GM12878 (cell line): ENCODE measurements at regions not wholly inside any gene's neighbourhood (a gene's known extent, or its start where the extent isn't known, plus 50 kb on each side); places are given as distances from the start of the nearest gene placed in this dataset.

Source experiments
- ATAC-seq: fragments of 200-7000 bp; cut with Tn5 transposase; 3 replicates; pipeline ENCODE4 v1.9.1; 2020; ENCODE audit warnings: mild to moderate bottlenecking, moderate library complexity
- BruUV-seq: library from RNA; stranded (reverse); fragments of 400-500 nt; replicated peaks from 2 replicates; lab custom pipeline; 2021; lab: Mats Ljungman, UMichigan
- CTCF ChIA-PET: fragments of 300-600 bp; sonication (Branson Sonifier 250); formaldehyde crosslinking; extraction: SDS; loops from one replicate; lab custom pipeline; 2021; ENCODE audit warnings: inconsistent platforms; lab: Yijun Ruan, JAX
- POLR2A ChIA-PET: fragments of 350-600 bp; formaldehyde crosslinking; extraction: SDS; loops from one replicate; lab custom pipeline; 2021; ENCODE audit warnings: inconsistent platforms; lab: Charles Lee
- RAD21 ChIA-PET: fragments of 300-600 bp; sonication (Branson Sonifier 250); formaldehyde crosslinking; loops from one replicate; lab custom pipeline; 2023; ENCODE audit warnings: antibody characterized with exemption; ENCODE audit not compliant: unreplicated experiment; lab: Charles Lee
- SMC1A ChIA-PET: fragments of 300-600 bp; sonication (Branson Sonifier 250); formaldehyde crosslinking; loops from one replicate; lab custom pipeline; 2023; ENCODE audit not compliant: unreplicated experiment, uncharacterized antibody; lab: Charles Lee
- DNase-seq: peaks from one replicate; pipeline ENCODE4 v3.0.0-alpha.2; 2011; ENCODE audit warnings: low read depth, low spot score
- FAIRE-seq: peaks from 3 replicates; lab custom pipeline; 2011; peaks lifted over from hg19 to GRCh38; lab: Jason Lieb, UNC
- H2AFZ ChIP-seq: 2 replicates; pipeline ENCODE4 v1.6.0; 2011; ENCODE audit warnings: low read depth, low read length, control low read depth; ENCODE audit not compliant: control insufficient read depth
- H3K27ac ChIP-seq: 2 replicates; pipeline ENCODE4 v1.5.1; 2011; ENCODE audit warnings: control low read depth; ENCODE audit not compliant: control insufficient read depth, insufficient read depth
- H3K27me3 ChIP-seq, 2 experiments: replicated peaks in 1 of 2; 2 replicates each; pipeline versions ENCODE4 v1.6.0 to v1.6.1; 2011; ENCODE audit warnings: low read length in 1 of 2; ENCODE audit not compliant: control insufficient read depth in 2 of 2, insufficient read depth in 2 of 2
- H3K36me3 ChIP-seq, 2 experiments: 2 replicates each; pipeline ENCODE4 v1.5.1; 2011; ENCODE audit warnings: low read length in 1 of 2; ENCODE audit not compliant: control insufficient read depth in 2 of 2, insufficient read depth in 2 of 2
- H3K4me1 ChIP-seq: 2 replicates; pipeline ENCODE4 v1.6.1; 2011; ENCODE audit warnings: mild to moderate bottlenecking, low read length, moderate library complexity, mixed read lengths; ENCODE audit not compliant: control insufficient read depth, insufficient read depth
- H3K4me2 ChIP-seq: 2 replicates; pipeline ENCODE4 v1.6.0; 2011; ENCODE audit warnings: control low read depth; ENCODE audit not compliant: control insufficient read depth, insufficient read depth
- H3K4me3 ChIP-seq: fragments of 200-600 bp; sonication (generic); 2 replicates; pipeline ENCODE4 v1.5.1; 2016
- H3K79me2 ChIP-seq: 2 replicates; pipeline ENCODE4 v1.6.0; 2011; ENCODE audit warnings: low read length; ENCODE audit not compliant: control insufficient read depth, insufficient read depth
- H3K9ac ChIP-seq: 2 replicates; pipeline ENCODE4 v1.8.0; 2011; ENCODE audit warnings: low read length, control low read depth, mixed read lengths; ENCODE audit not compliant: control insufficient read depth, insufficient read depth
- H3K9me3 ChIP-seq: replicated peaks from 3 replicates; pipeline ENCODE4 v1.5.1; 2011; ENCODE audit warnings: mild to moderate bottlenecking, low read length; ENCODE audit not compliant: control insufficient read depth, insufficient read depth
- H4K20me1 ChIP-seq: 2 replicates; pipeline ENCODE4 v1.6.0; 2011; ENCODE audit not compliant: control insufficient read depth, insufficient read depth
- BHLHE40 ChIP-seq, 2 experiments: fragments of 450-650 bp in 1 of 2; IDR thresholded peaks; 2 replicates each; pipeline ENCODE4 v1.6.1; 2011 to 2017; ENCODE audit warnings: low read depth in 2 of 2, borderline replicate concordance in 1 of 2, improper control_type of control experiment in 1 of 2, low read length in 1 of 2, mild to moderate bottlenecking in 1 of 2
- CBX3 ChIP-seq: fragments of 200-600 bp; sonication (generic); IDR thresholded peaks from 2 replicates; pipeline ENCODE4 v1.6.1; 2016; ENCODE audit warnings: low read depth, borderline replicate concordance
- CHD4 ChIP-seq: fragments of 200-600 bp; sonication (generic); IDR thresholded peaks from 2 replicates; pipeline ENCODE4 v1.6.1; 2016; ENCODE audit warnings: mild to moderate bottlenecking
- E2F4 ChIP-seq: IDR thresholded peaks from 2 replicates; pipeline ENCODE4 v1.6.1; 2012; ENCODE audit warnings: low read depth, low read length, improper control_type of control experiment
- HDAC2 ChIP-seq: fragments of 200-600 bp; sonication (generic); IDR thresholded peaks from 2 replicates; pipeline ENCODE4 v1.6.1; 2017
- HDGF ChIP-seq: fragments of 450-650 bp; IDR thresholded peaks from 2 replicates; pipeline ENCODE4 v1.6.1; 2016; ENCODE audit warnings: antibody characterized with exemption
- HSF1 ChIP-seq: fragments of 150-350 bp; IDR thresholded peaks from 2 replicates; pipeline ENCODE4 v1.6.1; 2014; ENCODE audit warnings: mild to moderate bottlenecking, low read depth, low read length
- LARP7 ChIP-seq: fragments of 450-650 bp; IDR thresholded peaks from 2 replicates; pipeline ENCODE4 v1.6.1; 2017; ENCODE audit warnings: mild to moderate bottlenecking
- PBX3 ChIP-seq: IDR thresholded peaks from 2 replicates; pipeline ENCODE4 v1.6.1; 2011; ENCODE audit warnings: mild to moderate bottlenecking, low read depth, low read length, moderate library complexity; ENCODE audit not compliant: insufficient replicate concordance
- SMAD5 ChIP-seq: IDR thresholded peaks from 2 replicates; pipeline ENCODE4 v1.6.1; 2016; ENCODE audit warnings: antibody characterized with exemption, low read depth
- SMC3 ChIP-seq: IDR thresholded peaks from 2 replicates; pipeline ENCODE4 v1.6.1; 2011; ENCODE audit warnings: low read length, improper control_type of control experiment, borderline replicate concordance
- TCF7 ChIP-seq: IDR thresholded peaks from 2 replicates; pipeline ENCODE4 v1.6.1; 2014; ENCODE audit warnings: antibody characterized with exemption, borderline replicate concordance
- ZBTB33 ChIP-seq: fragments of 450-650 bp; IDR thresholded peaks from 2 replicates; pipeline ENCODE4 v1.6.1; 2017; ENCODE audit warnings: mild to moderate bottlenecking
- ZNF274 ChIP-seq: IDR thresholded peaks from one replicate; pipeline ENCODE4 v1.8.0; 2011; ENCODE audit not compliant: insufficient read length, insufficient read depth
- WGBS: methylation state at CpG from one replicate; pipeline ENCODE4 v1.1.6; 2016; ENCODE audit warnings: low lambda C conversion rate; ENCODE audit not compliant: insufficient replicate concordance, insufficient coverage; ENCODE audit errors: missing lambda C conversion rate; 5-methylcytosine and 5-hydroxymethylcytosine counted together
- in situ Hi-C: fragments of 300-500 bp; cut with MboI; formaldehyde crosslinking; loops from 9 replicates; pipeline ENCODE4 v1.14.3; 2018; ENCODE audit warnings: mixed read lengths
- intact Hi-C: fragments of 100-400 bp; cut with micrococcal nuclease; formaldehyde crosslinking; loops from one replicate; pipeline ENCODE4 v1.14.2; 2022; ENCODE audit not compliant: unreplicated experiment

GRCh38 chr2:16241166-16242160, 301.1 kb downstream of the MYCN start:
- intact Hi-C loops: no loop called here
- ChIA-PET CTCF (no interaction called here), SMC1A (no interaction called here), POLR2A (no interaction called here), RAD21 (no interaction called here)
- WGBS: 3% methylated on average over 6 of the region's 6 CpGs
- DNase-seq (no peak), ATAC-seq (no peak), FAIRE-seq (no peak)
- Histone ChIP-seq H3K27ac (no peak overlapping the region), H3K9me3 (no peaks in the 10 kb centered on the region), H3K4me2 (no peak overlapping the region), H3K9ac (no peak overlapping the region), H3K4me1 (no peaks in the 10 kb centered on the region), H2AFZ (no peak overlapping the region), H3K79me2 (no peaks in the 10 kb centered on the region), H3K27me3 (peaks cover 0 to under 1% of the 10 kb centered on the region in 2 experiments; a peak in 1 of 4 replicates), H4K20me1 (no peaks in the 10 kb centered on the region), H3K36me3 (no peaks in the 10 kb centered on the region), H3K4me3 (no peak overlapping the region)
- TF ChIP-seq CBX3: no peak
- no peak for TF ChIP-seq CHD4
- TF ChIP-seq LARP7: no peak
- no peak for TF ChIP-seq BHLHE40 (IDR thresholded peaks at IDR 0.05; ENCODE audit: borderline replicate concordance in 1 of 2, low read depth in 2 of 2, low read length in 1 of 2)
- TF ChIP-seq HDGF: no peak
- no peak for TF ChIP-seq HDAC2
- no peak for TF ChIP-seq SMAD5
- TF ChIP-seq E2F4: no peak
- no peak for TF ChIP-seq ZBTB33
- no peak for TF ChIP-seq PBX3
- TF ChIP-seq ZNF274: no peak
- no peak for TF ChIP-seq SMC3
- TF ChIP-seq TCF7: no peak
- no peak for TF ChIP-seq HSF1
- in situ Hi-C loops: no loop called here
- no TSS peak for BruUV-seq
